CD14-positive monocyte (primary cell): ENCODE measurements at regions not wholly inside any gene's neighbourhood (a gene's known extent, or its start where the extent isn't known, plus 50 kb on each side); places are given as distances from the start of the nearest gene placed in this dataset. TPM values are rescaled to one million over a fixed set of nuclear protein-coding genes. Genes with fewer than 3 reads are reported as not detected.

Experiments used
- DNase-seq, 3 donors: peaks; one replicate each; pipeline ENCODE4 v3.0.0-alpha.2; 2011 to 2022
- H2AFZ ChIP-seq: 2 replicates; pipeline ENCODE4 v1.6.0; 2012; ENCODE audit warnings: mild to moderate bottlenecking, low read depth, low read length, inconsistent platforms; ENCODE audit not compliant: insufficient read depth, poor library complexity, severe bottlenecking
- H3K27ac ChIP-seq, 2 donors: 1 replicate in 1 of 2; 2 replicates in 1 of 2; pipeline ENCODE4 v1.5.1; 2012 to 2013; ENCODE audit warnings: low read length in 2 of 2, control low read depth in 1 of 2, inconsistent platforms in 1 of 2, low read depth in 1 of 2, mild to moderate bottlenecking in 1 of 2
- H3K27me3 ChIP-seq, 2 donors: one replicate each; pipeline versions ENCODE4 v1.6.0 to v1.6.1; 2011 to 2013; ENCODE audit warnings: low read length in 2 of 2; ENCODE audit not compliant: control insufficient read depth in 2 of 2, insufficient read depth in 2 of 2
- H3K36me3 ChIP-seq, 2 donors: replicated peaks in 1 of 2; 1 replicate in 1 of 2; 2 replicates in 1 of 2; pipeline versions ENCODE4 v1.5.1 to v1.6.1; 2012 to 2013; ENCODE audit warnings: low read length in 2 of 2, control low read depth in 1 of 2, inconsistent platforms in 1 of 2, mild to moderate bottlenecking in 1 of 2; ENCODE audit not compliant: insufficient read depth in 2 of 2, control insufficient read depth in 1 of 2
- H3K4me1 ChIP-seq, 2 donors: 1 replicate in 1 of 2; 2 replicates in 1 of 2; pipeline versions ENCODE4 v1.5.1 to v1.6.1; 2012 to 2013; ENCODE audit warnings: low read length in 2 of 2, control low read depth in 1 of 2, inconsistent platforms in 1 of 2, mild to moderate bottlenecking in 1 of 2, moderate library complexity in 1 of 2; ENCODE audit not compliant: insufficient read depth in 2 of 2, control insufficient read depth in 1 of 2
- H3K4me2 ChIP-seq: replicated peaks from 2 replicates; pipeline ENCODE3; 2012; ENCODE audit warnings: low read length, moderate library complexity, mild to moderate bottlenecking; ENCODE audit not compliant: poor library complexity, severe bottlenecking; ENCODE audit errors: extremely low read depth
- H3K4me3 ChIP-seq, 3 experiments: fragments of 200-600 bp in 1 of 3; sonication (generic) in 1 of 3; replicated peaks in 1 of 3; 1 replicate in 2 of 3; 2 replicates in 1 of 3; pipeline ENCODE4 v1.5.1; 2011 to 2013; ENCODE audit warnings: low read length in 3 of 3, mild to moderate bottlenecking in 3 of 3, control low read depth in 2 of 3, low read depth in 2 of 3, inconsistent platforms in 1 of 3, moderate library complexity in 1 of 3
- H3K79me2 ChIP-seq: 2 replicates; pipeline ENCODE4 v1.6.0; 2012; ENCODE audit warnings: mild to moderate bottlenecking, control low read depth, inconsistent platforms, low read length, moderate library complexity; ENCODE audit not compliant: insufficient read depth
- H3K9ac ChIP-seq: 2 replicates; pipeline ENCODE4 v1.6.0; 2017; ENCODE audit warnings: low read length, mild to moderate bottlenecking; ENCODE audit not compliant: insufficient read depth, poor library complexity, severe bottlenecking
- H3K9me3 ChIP-seq, 2 donors: replicated peaks in 1 of 2; 1 replicate in 1 of 2; 2 replicates in 1 of 2; pipeline versions ENCODE4 v1.5.1 to v1.6.1; 2012 to 2013; ENCODE audit warnings: low read length in 2 of 2, control low read depth in 1 of 2; ENCODE audit not compliant: control insufficient read depth in 1 of 2, insufficient read depth in 1 of 2
- H4K20me1 ChIP-seq: 2 replicates; pipeline ENCODE4 v1.6.0; 2012; ENCODE audit warnings: mild to moderate bottlenecking, low read length, control low read depth, moderate library complexity; ENCODE audit not compliant: insufficient read depth
- H3K27ac Mint-ChIP-seq, 7 donors: one replicate each; pipeline ENCODE4 v1.8.0; 2020; ENCODE audit warnings: mild to moderate bottlenecking in 7 of 7, mixed read lengths in 7 of 7, moderate library complexity in 6 of 7, inconsistent platforms in 2 of 7
- H3K27me3 Mint-ChIP-seq, 3 donors: one replicate each; pipeline ENCODE4 v1.8.0; 2021 to 2022; ENCODE audit warnings: low read depth in 3 of 3, mild to moderate bottlenecking in 3 of 3, mixed read lengths in 3 of 3, moderate library complexity in 3 of 3, inconsistent platforms in 1 of 3
- H3K36me3 Mint-ChIP-seq, 2 donors: one replicate each; pipeline ENCODE4 v1.8.0; 2020; ENCODE audit warnings: mixed read lengths in 2 of 2, inconsistent platforms in 1 of 2, mild to moderate bottlenecking in 1 of 2
- H3K4me1 Mint-ChIP-seq: one replicate; pipeline ENCODE4 v1.8.0; 2020; ENCODE audit warnings: mild to moderate bottlenecking, mixed read lengths
- H3K4me3 Mint-ChIP-seq, 2 donors: one replicate each; pipeline ENCODE4 v1.8.0; 2020; ENCODE audit warnings: mild to moderate bottlenecking in 2 of 2, mixed read lengths in 2 of 2, moderate library complexity in 1 of 2
- H3K9me3 Mint-ChIP-seq, 7 donors: one replicate each; pipeline ENCODE4 v1.8.0; 2020 to 2022; ENCODE audit warnings: mixed read lengths in 7 of 7, mild to moderate bottlenecking in 6 of 7, moderate library complexity in 6 of 7, inconsistent platforms in 2 of 7
- CTCF ChIP-seq: fragments of 200-600 bp; IDR thresholded peaks from one replicate; pipeline ENCODE4 v1.8.0; 2022; ENCODE audit warnings: antibody characterized with exemption, mild to moderate bottlenecking
- WGBS: methylation state at CpG from one replicate; pipeline ENCODE4 v1.1.5; 2013; ENCODE audit warnings: missing lambda C conversion rate; ENCODE audit not compliant: insufficient coverage; 5-methylcytosine and 5-hydroxymethylcytosine counted together
- intact Hi-C, 2 donors: fragments of 100-400 bp; cut with micrococcal nuclease; formaldehyde crosslinking; loops; one replicate each; pipeline versions ENCODE4 v1.15.0 to v1.15.1; 2023
- small RNA-seq: library from RNA; depleted of rRNA; stranded (forward); fragments of <200 nt; gene quantifications from one replicate; pipeline ENCODE3, GENCODE V24; 2012; ENCODE audit warnings: low read depth; ENCODE audit not compliant: insufficient read length

GRCh38 chr3:96760956-96761355, 53.4 kb upstream of the EPHA6 start:
- Mint-ChIP-seq H3K4me1 (no peaks in the 10 kb centered on the region), H3K9me3 (peaks cover 0 to 7% (median 2%) of the 10 kb centered on the region in 7 donors), H3K27me3 (no peaks in the 10 kb centered on the region), H3K4me3 (no peak overlapping the region), H3K36me3 (no peaks in the 10 kb centered on the region), H3K27ac (no peak overlapping the region)
- no peaks in the 10 kb centered on the region for H4K20me1 ChIP-seq
- H2AFZ ChIP-seq, result no peak overlapping the region
- no peaks in the 10 kb centered on the region for H3K36me3 ChIP-seq
- 91% methylated on average over 2 of the region's 4 CpGs for WGBS
- DNase-seq, result no peak
- H3K9ac ChIP-seq, result no peak overlapping the region
- H3K4me2 ChIP-seq, result no peak overlapping the region
- no peaks in the 10 kb centered on the region for H3K79me2 ChIP-seq
- TF ChIP-seq CTCF, result no peak
- H3K27me3 ChIP-seq, result no peaks in the 10 kb centered on the region
- peaks cover 4 to 8% of the 10 kb centered on the region in 2 donors for H3K9me3 ChIP-seq
- no peaks in the 10 kb centered on the region for H3K4me1 ChIP-seq
- H3K4me3 ChIP-seq, result no peak overlapping the region
- no peak overlapping the region for H3K27ac ChIP-seq
- intact Hi-C loops, result no loop called here

Small RNA genes in the stretch of these regions (small RNA-seq; reads per million reads assigned to genes)
- gene MIR8060 (not detected), gene RNU6-1094P (not detected)
